Fibroblast of mammary gland (primary cell): ENCODE measurements at regions not wholly inside any gene's neighbourhood (a gene's known extent, or its start where the extent isn't known, plus 50 kb on each side); places are given as distances from the start of the nearest gene placed in this dataset.
A peak's percentile ranks its signal among the peaks of the same experiment; 100 is the strongest.
"Not testable (repeated sequence)": the region's sequence is repeated elsewhere in the genome, so short reads cannot be mapped to it uniquely, and the experiment has no call there.

Experiments used
- DNase-seq: peaks from one replicate; pipeline ENCODE4 v3.0.0-alpha.2; 2010; ENCODE audit warnings: low read depth
- H3K4me3 ChIP-seq: 2 replicates; pipeline ENCODE4 v1.5.1; 2011; ENCODE audit warnings: low read depth, mild to moderate bottlenecking, low read length, moderate library complexity; ENCODE audit not compliant: control insufficient read depth
- CTCF ChIP-seq: conservative IDR thresholded peaks from 2 replicates; pipeline ENCODE4 v1.5.1; 2011; ENCODE audit warnings: low read depth, low read length, inconsistent platforms; ENCODE audit not compliant: control insufficient read depth, insufficient read depth

GRCh38 chrX:47302396-47302795, 68.0 kb upstream of the ZNF157 start:
- DNase-seq = no peak
- no peak for TF ChIP-seq CTCF
- H3K4me3 ChIP-seq = no peak overlapping the region

- not testable (repeated sequence) for DNase-seq, H3K4me3 ChIP-seq
Measured at GRCh38 chrX:47306471-47307023, 63.8 kb upstream of the ZNF157 start.

- no peak overlapping the region for H3K4me3 ChIP-seq
- peak; percentile 70 for TF ChIP-seq CTCF
- peak; percentile 79 for DNase-seq
Measured at GRCh38 chrX:47311932-47312774, 58.2 kb upstream of the ZNF157 start.

GRCh38 chrX:47313056-47313455, 57.3 kb upstream of the ZNF157 start:
- TF ChIP-seq CTCF = no peak
- no peak for DNase-seq

GRCh38 chrX:47316276-47317025, 53.9 kb upstream of the ZNF157 start:
- no peak for TF ChIP-seq CTCF
- no peak for DNase-seq
- no peak overlapping the region for H3K4me3 ChIP-seq

More at GRCh38 chrX:47313056-47313455, 57.3 kb upstream of the ZNF157 start:
- no peak overlapping the region for H3K4me3 ChIP-seq
